CD1c-positive myeloid dendritic cell (primary cell): ENCODE measurements at regions not wholly inside any gene's neighbourhood (a gene's known extent, or its start where the extent isn't known, plus 50 kb on each side); places are given as distances from the start of the nearest gene placed in this dataset.
"Not testable (repeated sequence)": the region's sequence is repeated elsewhere in the genome, so short reads cannot be mapped to it uniquely, and the experiment has no call there.

Experiments
- DNase-seq: peaks from one replicate; pipeline ENCODE4 v3.0.0-alpha.2; 2016; ENCODE audit errors: extremely low spot score

DNA sequence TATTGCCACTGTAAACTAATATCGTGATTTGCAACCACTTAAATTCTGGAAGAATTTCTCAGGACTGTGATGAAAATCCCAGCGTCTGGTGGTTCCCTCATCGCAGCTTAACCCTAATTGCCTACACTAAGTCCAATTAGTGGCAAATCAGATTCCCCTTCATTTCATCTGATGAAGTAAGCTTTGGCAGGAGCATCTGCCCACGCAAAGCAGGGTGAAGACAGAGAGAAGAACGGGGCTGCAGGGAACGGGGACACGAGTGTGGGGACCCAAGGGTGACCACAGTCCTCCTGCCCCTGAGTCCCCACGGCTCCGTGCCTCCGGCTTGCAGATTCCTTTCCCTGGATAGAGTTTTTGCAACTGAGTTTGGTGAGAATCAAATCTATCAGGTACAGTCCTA, 159.5 kb downstream of the LY86 start:
- no peak for DNase-seq

GRCh38 chr6:6749702-6750491, 161.4 kb downstream of the LY86 start:
- DNase-seq, result peak; percentile 90

- DNase-seq, result peak; percentile 62
Observed at GRCh38 chr6:6750594-6751265, 162.2 kb downstream of the LY86 start.

- no peak for DNase-seq
Observed at GRCh38 chr6:6751266-6751596, 162.7 kb downstream of the LY86 start.

GRCh38 chr6:6751619-6752023, 163.1 kb downstream of the LY86 start:
- DNase-seq, result peak; percentile 93

GRCh38 chr6:6752129-6752528, 163.6 kb downstream of the LY86 start:
- no peak for DNase-seq

GRCh38 chr6:6753301-6753700, 164.8 kb downstream of the LY86 start:
- DNase-seq, result no peak

DNA sequence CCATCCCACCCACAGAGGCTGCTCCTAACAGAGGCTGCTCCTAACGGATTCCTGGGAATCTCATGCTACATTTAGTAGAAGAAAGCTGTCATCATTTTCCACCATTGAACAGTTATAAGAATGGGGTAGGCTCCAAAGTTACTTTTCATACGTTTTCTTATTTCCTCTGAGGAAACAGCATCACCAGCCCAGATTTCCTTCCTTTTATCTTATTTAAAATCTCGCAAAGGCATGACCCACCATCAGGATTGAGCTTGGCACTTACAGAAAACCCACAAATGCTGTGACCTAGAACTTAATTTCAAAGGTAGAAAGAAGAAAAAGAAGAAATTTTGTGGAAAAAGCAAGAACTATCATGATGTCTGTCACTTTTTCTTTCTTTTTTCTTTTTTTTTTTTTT, 168.0 kb downstream of the LY86 start:
- DNase-seq, result no peak

- DNase-seq, result no peak
Observed at GRCh38 chr6:6758546-6758914, 170.0 kb downstream of the LY86 start.

- peak; percentile 83 for DNase-seq
Observed at GRCh38 chr6:6758915-6759654, 170.6 kb downstream of the LY86 start.

DNA sequence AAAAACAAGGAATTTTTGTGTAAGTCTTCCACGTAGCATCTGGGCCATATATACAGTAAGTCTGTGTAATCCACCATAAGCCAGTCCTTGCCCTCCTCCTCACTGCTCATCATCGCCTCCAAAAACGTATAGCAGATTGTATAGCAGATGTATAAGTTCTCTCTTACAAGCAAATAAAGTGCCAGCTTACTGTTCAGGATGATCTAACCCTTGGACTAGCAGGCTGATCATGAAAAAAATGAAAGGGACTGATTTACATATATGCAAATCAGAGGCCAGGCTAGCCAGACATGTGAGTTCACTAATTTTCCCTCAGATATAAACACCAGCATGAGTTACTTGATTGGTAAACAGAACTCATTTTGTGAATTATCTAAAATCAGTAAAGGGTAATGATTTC, 171.5 kb downstream of the LY86 start:
- DNase-seq, result no peak

GRCh38 chr6:6762566-6762965, 174.0 kb downstream of the LY86 start:
- not testable (repeated sequence) for DNase-seq

GRCh38 chr6:6764764-6765434, 176.4 kb downstream of the LY86 start:
- no peak for DNase-seq

DNA sequence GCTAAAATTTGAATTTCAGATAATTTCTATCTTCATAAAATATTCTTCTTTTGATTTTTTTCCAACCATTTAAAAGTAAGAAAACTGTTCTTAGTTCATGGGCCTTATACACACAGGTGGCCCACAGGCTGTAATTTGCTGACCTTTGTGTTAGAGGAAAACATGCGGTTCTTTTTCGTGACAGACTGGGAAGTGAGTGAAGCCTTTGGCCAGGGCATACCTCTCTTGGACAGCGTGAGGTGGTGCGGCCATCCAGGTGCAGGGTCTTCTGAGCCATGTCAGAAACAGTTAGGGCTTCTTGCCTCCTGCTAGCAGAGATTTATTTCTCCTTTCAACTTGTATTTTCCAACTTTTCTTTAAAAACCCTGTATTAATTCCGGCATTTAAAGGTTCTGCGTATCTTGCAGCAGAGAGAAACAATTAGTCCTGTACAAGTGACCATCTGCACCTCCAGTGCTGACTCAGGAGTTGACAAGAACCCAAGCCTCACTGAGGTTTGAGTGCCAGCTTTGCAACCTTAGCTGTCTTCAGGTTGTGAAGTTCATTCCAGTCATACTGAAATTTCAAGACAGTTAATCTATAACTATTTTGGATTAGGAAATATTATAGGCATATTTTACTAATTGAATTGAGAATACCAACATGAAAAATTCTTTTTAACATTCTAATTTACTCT, 177.8 kb downstream of the LY86 start:
- no peak for DNase-seq

DNA sequence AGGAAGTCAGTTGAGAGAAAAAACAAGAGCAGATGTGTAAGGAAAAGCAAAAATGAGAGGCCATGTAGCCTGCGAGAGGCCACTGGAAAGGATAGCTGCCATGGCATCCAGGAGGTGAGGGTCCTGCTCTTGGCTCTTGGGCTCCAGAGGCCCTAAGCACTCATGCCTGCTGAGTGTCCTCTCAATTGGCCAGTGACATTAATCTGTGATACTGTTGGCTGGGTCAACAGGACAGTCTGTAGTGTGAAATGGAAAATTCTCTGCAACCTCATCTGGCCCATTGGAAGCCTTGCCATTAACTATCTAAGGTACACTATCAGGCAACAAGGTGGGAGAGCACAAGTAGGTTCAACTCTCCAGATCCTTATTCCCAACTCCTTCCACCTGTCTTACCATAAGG, 180.9 kb downstream of the LY86 start:
- DNase-seq, result no peak

- DNase-seq, result peak; percentile 38
Observed at GRCh38 chr6:6771224-6771945, 182.9 kb downstream of the LY86 start.

- no peak for DNase-seq
Observed at GRCh38 chr6:6771964-6772363, 183.4 kb downstream of the LY86 start.

- no peak for DNase-seq
Observed at GRCh38 chr6:6772751-6773150, 184.2 kb downstream of the LY86 start.

DNA sequence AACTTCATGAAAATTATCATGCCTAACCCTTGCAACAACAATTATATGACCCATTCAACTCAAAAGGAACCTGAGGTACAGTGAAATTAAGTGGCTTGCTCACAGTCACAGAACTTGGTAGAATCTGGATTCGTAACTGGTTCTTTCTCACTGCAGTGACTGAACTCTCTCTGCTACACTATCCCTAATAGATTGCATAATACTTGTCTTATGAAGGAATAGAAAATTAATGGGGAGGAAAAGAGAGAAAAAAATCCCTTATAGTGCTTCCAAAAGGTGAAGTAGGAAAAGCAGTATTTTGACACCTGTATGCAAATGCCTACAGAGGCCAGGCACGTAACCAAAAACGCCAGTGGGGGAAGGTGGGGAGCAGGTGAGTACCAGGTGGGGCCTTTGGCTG, 186.6 kb downstream of the LY86 start:
- no peak for DNase-seq

- no peak for DNase-seq
Observed at GRCh38 chr6:6780231-6780630, 191.7 kb downstream of the LY86 start.
